Stimulated activated CD8-positive, alpha-beta memory T cell treated with anti-CD3 and anti-CD28 coated beads, Interleukin-4, amount 100 ng/mL, for 48 hours (primary cell): ENCODE measurements at regions not wholly inside any gene's neighbourhood (a gene's known extent, or its start where the extent isn't known, plus 50 kb on each side); places are given as distances from the start of the nearest gene placed in this dataset.
"Not testable (repeated sequence)": the region's sequence is repeated elsewhere in the genome, so short reads cannot be mapped to it uniquely, and the experiment has no call there.

ENCODE experiments used
- DNase-seq: peaks from one replicate; pipeline ENCODE4 v3.0.0-alpha.2; 2020

DNA sequence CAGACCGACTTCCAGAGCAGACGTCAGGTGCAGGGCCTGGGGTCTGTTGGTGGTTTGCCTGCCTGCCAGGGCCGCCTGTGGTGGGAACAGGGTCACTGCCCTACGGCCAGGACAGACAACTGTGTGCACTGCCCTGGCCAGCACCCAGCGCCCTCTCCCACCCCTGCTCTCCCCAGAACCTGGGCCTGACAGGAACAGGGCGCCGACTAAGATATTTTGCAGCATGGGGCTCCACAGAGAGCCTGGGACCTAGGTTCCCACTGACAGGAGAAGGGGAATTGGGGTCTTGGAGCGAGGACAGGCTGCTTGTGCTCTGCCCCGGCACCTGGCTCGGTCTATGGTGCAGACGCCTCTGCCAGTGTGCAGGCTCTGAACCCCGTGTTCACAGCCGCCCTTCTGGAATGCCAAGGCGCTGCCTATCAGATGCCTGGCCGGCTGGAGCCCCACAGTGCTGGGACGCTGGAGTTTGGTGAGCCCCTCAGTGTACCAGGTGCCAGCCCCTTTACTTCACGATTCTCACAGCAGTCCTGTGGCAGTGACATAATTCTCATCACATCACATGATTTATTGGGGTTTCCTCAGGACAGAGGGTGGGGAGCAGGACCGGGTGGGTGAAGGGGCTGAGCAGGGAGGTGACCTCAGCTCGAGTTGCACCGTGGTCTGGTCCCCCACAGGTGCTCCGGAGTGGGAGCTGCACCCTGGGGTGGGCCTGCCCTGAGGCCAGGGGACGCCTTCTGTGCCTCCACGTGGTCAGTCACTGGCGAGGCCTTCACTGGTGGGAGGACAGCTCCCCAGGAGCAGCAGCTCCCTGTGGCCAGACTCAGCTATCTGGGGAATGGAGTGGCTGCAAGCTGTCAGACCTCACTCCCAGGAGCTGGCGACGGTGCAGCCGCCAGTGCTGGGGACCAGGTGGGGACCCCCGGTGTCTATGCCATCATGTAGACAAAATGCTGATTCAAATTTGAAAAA lies 113.8 kb upstream of the LRPAP1 start:
- no peak for DNase-seq

DNA sequence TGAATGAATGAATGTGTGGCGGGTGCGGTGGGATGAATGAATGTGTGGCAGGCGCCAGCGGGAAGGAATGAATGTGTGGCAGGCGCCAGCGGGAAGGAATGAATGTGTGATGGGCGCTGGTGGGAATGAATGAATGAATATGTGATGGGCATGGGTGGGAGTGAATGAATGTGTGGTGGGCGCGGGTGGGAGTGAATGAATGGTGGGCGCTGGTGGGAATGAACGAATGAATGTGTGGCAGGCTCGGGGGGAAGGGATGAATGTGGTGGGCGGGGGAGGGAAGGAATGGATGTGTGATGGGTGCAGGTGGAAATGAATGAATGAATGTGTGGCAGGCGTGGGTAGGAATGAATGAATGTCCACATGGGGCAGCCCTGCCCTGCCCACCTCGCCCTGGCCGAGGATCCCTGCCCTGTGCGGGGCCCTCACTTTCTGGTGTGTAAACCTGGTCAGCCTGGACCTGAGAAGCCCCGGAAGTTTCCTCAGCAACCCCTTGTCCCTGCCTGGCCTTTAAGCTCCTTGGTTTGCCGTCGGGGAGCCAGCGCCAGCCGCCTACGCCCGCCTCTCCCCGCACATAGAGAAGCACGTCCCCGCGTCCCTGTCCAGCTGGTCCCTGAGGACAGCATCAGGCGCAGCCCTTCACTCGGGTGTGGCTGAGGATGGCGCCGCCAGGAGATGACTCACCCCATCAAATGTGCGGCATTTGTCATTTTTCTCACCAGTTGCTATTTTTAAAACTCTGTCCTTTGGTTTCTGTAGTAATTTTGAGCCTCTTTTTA lies 112.8 kb upstream of the LRPAP1 start:
- no peak for DNase-seq

DNA sequence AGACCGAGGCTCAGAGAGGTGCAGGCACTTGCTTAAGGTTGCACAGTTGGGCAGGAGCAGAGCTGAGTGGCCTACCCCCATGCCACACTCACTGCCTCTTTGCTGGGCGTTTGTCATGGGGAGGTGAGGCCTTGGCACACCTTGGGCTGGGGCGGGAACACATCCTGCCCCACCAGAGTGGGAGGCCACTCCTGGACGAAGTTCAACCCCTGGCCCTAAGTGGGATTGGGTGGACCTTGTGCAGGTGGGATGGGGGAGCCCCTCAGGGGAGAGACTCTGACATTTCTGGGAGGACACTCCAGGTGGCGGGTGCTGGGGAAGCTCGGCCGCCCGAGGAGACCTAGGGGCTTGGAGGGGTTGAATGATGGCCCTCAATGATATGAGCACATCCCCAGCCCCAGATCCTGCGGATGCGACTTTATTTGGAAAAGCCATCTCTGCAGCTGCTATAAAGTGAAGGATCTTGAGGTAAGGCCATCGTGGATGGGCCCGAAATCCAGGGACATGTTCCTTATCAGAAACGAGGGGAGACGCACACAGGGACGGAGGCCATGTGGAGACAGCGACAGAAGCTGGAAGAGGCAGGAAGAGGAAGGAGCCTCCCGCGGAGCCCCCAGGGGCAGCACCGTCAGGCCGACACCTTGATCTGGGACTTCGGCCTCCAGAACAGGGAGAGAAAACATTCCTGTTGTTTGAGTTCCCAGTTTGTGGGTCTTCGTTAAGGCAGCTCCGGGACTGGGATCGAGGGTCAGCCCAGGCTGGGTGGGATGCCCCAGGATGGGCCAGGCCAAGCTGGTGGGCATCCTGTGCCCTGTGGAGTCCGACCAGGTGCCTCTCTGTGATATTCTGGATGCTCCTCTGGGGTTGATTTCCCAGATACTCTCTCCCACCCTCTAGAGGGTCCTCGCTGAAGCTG lies 111.6 kb upstream of the LRPAP1 start:
- no peak for DNase-seq

DNA sequence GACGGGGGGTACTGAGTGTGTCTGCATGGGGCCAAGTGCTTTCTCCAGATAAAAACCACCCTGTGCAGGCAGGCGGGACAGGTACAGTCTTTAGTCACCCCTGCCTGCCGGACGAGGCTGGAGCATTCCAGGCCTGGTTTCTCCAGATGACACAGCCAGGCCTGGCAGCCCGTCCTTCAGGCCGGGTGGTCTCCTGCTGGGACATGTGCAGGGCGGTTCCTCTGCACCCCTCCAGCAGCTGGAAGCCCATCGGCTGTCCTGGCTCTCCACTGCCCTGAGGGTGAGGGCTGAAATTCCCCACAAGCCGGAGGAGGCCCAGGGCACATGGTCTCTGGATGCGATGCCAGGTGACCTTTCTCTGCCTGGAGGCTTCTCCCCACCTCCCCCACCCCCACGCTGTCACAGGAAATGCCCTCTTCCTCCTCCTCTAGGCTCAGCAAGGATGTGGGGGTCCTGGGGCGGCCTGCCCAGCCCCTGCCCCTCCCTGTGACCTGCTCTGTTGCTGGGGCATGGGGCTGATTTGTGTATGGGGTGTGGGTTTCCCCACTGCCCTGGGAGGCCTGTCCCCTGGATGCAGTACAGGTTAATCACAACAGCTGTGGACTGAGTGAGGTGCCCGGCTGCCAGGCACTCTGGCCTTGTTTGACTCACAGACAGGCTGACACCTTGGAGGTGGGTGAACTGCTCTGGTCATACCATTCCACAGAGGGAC lies 110.7 kb upstream of the LRPAP1 start:
- DNase-seq: no peak

DNA sequence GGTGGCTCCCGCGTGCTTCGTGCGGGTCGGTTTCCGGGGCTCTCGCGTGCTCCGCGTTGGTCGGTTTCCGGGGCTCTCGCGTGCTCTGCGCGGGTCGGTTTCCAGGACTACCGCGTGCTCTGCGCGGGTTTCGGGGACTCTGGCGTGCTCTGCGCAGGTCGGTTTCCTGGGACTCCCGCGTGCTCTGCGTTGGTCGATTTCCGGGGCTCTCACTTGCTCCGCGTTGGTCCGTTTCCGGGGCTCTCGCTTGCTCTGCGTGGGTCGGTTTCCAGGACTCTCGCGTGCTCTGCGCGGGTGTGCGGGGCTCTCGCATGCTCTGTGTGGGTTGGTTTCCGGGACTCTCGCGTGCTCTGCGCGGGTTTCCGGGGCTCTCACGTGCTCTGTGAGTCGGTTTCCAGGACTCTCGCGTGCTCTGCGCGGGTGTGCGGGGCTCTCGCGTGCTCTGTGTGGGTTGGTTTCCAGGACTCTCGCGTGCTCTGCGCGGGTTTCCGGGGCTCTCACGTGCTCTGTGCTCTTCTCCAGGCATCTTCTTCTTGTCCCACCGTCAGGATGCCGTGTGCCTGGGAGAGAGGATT lies 109.9 kb upstream of the LRPAP1 start:
- DNase-seq: no peak

DNA sequence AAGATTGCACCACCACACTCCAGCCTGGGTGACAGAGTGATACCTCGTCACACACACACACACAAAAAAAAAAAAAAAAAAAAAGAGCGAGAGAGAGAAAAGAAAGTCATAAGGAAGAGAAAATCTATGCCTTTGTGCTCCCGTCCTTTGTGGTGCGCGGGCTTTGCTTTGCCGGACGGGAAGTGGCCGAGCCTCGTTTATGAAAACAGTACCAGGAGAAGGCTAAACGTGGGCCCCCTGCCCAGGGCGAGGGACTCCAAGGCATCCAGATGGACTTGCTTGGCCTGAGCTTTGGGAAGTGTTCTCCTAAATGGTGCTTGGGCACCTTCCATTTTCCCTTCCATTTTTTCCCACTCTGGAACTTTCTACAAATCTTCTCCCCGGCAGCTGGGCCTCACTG lies 109.3 kb upstream of the LRPAP1 start:
- DNase-seq: no peak

DNA sequence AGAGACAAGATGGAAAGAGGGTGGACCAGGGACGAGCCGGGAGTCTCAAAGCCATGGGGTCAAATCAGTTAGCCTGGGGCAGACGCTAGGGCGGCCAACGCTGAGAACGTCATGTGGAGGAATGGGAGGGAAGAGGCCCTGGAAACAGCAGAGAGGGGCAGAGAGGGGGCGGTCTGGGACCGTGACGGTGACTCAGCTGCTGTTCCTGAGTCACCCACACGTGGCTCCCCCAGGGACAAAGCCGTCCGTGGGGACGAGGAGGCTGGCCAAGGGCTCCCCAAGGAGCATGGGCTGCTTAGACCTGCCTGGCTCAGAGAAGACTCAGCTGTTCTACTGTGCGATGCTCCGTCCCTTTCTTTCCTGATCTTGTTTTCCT lies 108.4 kb upstream of the LRPAP1 start:
- no peak for DNase-seq

DNA sequence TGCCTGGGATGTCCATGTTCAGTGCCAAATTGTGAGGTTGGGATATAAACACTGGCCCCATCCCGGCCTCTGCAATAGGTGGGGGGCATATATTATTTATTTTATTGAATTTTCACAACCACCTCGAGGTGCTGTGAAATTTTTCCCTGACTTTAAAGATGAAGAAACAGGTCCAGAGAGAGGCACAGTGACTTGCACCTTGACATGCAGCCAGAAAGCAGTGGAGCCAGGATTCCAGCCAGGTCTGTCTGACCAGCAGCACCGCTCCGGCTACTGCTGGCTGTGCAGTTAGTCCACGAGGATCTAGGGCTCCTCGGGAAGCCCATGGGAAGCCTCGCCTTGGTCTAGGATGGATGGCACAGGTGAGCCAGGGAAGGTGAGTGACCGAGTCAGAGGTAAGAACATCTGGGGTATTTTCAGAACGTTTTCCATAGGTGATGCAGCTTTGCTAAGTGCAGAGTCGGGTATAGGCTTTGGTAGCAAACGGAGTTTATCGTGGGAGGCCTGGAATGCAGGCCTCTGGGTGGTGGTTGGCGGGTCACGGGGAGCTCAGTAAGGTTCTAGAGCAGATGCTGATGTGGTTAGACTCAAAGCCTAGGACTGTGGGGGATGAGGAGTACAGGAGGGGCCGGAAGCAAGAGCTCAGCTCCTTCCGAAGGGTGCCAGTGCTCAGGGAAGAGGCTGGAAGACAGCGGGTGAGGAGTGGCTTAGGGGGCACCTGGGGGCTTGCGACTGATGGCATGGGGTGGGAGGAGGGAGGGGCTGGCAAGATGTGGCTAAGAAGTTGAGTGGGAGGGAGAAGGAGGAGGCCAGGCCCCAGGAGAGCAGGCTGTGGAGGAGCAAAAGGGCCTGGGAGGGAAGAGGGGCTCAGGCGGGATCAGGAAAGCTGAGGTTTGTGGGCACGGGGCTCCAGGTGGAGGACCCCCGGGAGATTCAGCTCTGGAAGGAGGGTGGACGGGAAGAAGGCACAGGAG lies 107.7 kb upstream of the LRPAP1 start:
- no peak for DNase-seq

DNA sequence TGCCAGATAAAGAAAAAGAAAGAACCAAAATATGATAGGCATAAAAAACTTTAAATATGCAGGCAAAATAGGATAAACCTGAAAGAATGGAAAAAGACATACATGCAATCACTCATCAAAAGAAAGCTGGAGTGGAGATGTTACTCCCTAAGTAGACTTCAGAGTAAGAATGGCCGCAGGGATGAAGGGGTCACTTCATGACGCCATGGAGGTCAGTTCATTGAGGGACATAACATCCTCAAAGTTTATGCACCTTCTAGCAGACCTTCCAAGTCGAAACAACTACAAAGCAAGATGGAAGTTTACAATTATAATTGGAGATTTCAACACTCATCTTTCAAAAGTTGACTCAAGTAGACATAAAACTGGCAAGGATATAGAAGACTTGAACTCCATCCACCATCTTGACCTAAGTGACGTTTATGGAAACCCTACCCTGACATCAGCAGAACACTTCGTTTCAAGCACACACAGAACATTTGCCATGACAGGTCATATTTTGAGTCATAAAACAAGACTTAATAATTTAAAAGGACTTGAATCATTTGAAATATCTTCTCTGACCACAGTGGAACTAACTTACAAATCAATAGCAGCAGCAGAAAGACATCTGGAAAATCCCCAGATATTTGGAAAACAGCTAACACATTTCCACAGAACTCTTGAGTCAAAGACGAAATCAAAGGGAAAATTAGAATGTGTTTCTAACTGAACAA lies 106.0 kb upstream of the LRPAP1 start:
- DNase-seq: no peak

DNA sequence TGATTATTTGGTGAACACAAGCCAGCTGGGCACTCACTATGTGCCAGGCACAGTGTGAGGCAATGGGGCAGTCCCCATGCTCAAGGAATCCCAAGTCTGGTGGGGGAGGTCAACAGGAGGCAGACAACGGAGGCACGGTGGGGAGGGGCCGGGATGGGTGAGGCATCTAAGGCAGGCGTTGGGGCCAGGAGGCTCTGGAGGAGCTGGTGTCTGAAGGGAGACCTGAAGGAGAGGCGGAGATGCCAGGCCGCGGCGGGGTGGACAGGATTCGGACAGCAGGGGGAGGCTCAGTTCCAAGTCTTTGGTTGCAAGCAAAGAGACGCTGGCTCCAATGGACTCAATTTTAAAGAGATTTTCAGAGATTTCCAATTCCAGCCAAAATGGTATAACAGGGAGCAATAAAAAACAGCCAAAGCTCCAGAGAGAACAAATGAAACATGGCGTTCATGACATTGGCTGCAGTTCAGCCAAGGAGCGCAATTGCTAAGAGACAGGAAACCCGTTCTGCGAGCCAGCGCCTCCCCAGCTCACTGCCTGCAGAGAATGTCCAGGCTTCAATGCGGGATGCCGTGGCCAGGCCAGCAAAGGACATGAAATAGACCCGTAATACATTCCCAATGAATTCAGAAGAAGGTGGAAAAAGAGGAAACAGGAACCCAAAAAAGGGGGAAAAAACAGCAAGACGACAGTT lies 105.2 kb upstream of the LRPAP1 start:
- DNase-seq: no peak

DNA sequence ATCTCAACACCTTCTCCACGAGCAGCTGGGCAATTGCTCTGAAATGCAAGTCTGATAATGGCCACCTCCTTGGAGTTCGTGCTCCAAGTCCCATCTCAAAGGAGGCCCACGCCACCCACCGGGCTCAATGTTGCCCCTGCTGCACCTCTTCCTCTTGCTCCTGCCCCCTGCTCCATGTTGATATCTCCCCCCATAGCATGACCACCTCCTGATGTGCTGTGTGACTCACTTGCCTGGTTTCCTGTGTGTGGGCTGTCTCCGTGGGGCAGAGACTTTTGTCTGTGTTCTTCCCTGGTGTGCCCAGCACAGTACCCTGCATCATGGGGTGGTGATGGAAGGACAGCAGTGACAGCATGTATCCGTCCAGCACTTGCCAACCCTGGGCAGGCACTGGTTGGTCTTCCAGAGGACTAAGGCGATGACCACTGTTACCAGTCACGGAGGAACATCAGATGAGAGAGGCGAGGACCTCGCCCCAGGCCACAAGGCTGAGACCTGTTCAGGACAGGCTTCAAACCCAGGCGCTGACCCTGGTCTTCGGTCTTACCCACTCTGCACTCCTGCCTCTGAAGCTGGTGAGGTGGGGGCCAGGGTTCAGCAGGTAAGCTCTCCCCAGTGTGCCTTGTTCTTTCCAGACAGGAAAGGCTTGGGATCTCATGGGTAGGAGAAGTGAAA lies 104.6 kb upstream of the LRPAP1 start:
- DNase-seq: no peak

DNA sequence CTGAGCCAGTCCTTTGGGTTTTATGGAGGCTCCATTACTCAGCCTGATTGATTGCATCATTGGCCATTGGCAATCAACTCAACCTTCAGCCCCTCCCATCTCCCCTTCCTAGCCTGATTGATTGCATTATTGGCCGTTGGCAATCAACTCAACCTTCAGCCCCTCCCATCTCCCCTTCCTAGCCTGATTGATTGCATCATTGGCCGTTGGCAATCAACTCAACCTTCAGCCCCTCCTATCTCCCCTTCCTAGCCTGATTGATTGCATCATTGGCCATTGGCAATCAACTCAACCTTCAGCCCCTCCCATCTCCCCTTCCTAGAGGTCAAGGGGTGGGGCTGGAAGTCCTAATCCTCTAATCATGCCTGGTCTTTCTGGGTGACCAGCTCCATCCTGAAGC lies 103.8 kb upstream of the LRPAP1 start:
- not testable (repeated sequence) for DNase-seq

DNA sequence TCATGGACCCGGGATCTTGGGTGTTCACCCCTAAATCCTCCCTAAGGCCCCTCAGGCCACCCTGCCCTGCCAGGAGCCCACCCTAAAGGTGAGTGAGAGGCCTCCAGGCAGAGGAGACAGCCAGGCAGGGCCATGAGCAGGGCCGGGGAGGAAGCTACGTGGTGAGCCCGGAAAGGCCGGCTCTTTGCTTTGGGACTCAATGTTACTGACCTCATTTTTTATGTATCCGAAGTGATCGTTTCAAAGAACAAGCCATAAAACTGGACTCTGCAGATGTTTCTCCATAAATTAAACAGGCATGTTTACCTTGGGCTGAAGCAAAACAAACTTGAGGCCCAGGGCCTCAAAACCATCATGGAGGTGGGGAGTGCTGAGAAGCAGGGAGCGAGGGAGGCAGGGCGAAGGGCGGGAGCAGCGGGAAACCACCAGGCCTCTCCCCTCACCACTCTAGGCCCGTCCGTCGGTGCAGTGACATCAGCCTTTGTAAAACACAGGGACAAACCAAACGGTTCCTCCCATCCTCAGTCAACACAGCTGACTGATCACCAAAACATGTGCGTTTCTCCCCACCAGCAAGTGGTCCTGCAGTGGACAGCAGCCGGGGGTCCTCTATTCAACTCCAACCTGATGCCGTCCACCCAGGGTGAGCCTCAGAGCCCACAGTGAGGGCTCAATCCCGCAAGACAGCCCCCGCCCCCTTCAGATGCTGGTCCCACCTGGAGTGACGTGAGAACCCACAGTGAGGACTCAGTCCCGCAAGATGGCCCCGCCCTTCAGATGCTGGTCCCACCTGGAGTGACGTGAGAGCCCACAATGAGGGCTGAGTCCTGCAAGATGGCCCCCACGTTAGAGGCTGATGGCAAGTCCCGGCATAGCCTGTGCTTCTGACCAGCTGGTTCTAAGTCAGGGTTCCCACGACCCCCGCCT lies 102.9 kb upstream of the LRPAP1 start:
- no peak for DNase-seq

DNA sequence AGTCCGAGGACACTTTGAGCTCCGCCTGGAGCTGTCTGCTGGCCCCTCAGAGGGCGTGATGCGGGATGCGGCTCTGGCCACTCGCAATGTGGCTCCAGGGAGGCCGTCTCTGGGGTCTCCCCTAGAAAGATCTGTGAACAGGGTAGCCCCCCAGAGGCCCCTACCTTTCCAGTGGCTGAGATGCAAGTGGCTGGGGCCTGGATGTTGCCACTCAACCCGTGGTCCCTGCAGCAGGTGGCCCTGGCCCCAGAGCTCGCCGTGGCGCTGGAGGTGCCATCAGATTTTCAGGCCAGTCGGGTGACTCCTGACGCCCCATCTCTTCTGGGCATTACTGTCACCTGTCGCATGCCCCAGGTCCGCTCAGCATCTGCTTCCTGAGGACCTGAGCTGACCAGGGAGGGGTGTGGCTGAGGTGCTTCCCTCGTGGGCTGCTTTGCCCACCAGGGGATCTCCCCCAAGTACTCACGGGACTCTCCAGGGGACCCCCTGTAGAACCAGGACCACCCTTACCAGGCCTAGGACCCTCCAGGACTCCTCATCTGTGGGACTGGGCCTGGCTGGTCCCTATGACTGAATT lies 102.1 kb upstream of the LRPAP1 start:
- DNase-seq: no peak

DNA sequence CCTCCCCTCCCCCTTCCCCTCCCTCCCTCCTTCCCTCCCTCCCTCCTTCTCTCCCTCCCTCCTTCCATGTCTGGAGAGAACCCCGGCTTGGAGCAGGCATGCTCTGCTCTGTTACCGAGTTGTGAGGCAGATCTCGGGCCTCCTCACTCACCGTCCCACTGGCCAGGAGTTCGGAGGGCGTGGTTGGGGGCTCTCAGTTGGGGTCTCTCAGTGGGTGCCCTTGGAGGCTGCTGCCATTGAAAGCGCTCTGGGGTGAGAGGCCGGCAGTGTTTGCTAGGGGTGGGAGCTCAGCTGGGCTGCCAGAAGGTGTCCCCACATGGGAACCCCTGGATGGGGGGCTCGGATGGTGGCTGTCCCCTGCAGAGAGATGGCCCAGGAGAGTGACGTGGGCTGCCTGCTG lies 101.1 kb upstream of the LRPAP1 start:
- DNase-seq: not testable (repeated sequence)

DNA sequence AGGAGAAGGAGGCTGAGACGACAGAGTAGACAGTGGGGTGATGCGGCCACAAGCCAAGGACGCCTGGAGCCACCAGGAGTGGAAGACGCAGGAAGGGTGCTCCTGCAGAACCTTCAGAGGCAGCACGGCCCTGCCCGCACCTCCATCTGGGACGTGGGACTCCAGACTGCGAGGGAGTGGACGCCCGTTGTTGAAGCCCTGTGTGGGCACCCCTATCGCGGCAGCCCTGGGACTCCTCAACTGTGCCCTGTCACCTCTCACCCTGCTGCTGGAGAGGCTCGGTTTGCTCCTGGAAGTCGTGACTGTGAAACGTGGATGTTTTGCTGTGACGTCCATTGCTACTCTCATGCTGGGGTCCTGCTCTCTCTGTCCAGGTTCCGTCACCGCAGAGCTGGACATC lies 100.6 kb upstream of the LRPAP1 start:
- DNase-seq: not testable (repeated sequence)
